ENCODE measurements at regions not wholly inside any gene's neighbourhood (a gene's known extent, or its start where the extent isn't known, plus 50 kb on each side); places are given as distances from the start of the nearest gene placed in this dataset.

GRCh38 chr3:159652452-159652851 is 336.2 kb upstream of the IL12A start:
- H3K4me3 ChIP-seq (ENCODE audit: low read depth, low read length): no peak overlapping the region
- TF ChIP-seq CTCF (IDR thresholded peaks at IDR 0.05; ENCODE audit: borderline replicate concordance, insufficient read depth, low read depth, low read length): no peak

GRCh38 chr3:159654183-159655134 is 334.2 kb upstream of the IL12A start:
- no peak overlapping the region for H3K4me3 ChIP-seq (ENCODE audit: low read depth, low read length)
- TF ChIP-seq CTCF (IDR thresholded peaks at IDR 0.05; ENCODE audit: borderline replicate concordance, insufficient read depth, low read depth, low read length): no peak

- no peak overlapping the region for H3K4me3 ChIP-seq (ENCODE audit: low read depth, low read length)
- TF ChIP-seq CTCF (IDR thresholded peaks at IDR 0.05; ENCODE audit: borderline replicate concordance, insufficient read depth, low read depth, low read length): no peak
These were observed 333.4 kb upstream of the IL12A start for GRCh38 chr3:159655202-159655601.

- TF ChIP-seq CTCF (IDR thresholded peaks at IDR 0.05; ENCODE audit: borderline replicate concordance, insufficient read depth, low read depth, low read length): no peak
- H3K4me3 ChIP-seq (ENCODE audit: low read depth, low read length): no peak overlapping the region
These were observed 331.5 kb upstream of the IL12A start for GRCh38 chr3:159657176-159657575.

GRCh38 chr3:159657629-159658028 is 331.0 kb upstream of the IL12A start:
- TF ChIP-seq CTCF (IDR thresholded peaks at IDR 0.05; ENCODE audit: borderline replicate concordance, insufficient read depth, low read depth, low read length): no peak
- no peak overlapping the region for H3K4me3 ChIP-seq (ENCODE audit: low read depth, low read length)

GRCh38 chr3:159660326-159660725 is 328.3 kb upstream of the IL12A start:
- no peak for TF ChIP-seq CTCF (IDR thresholded peaks at IDR 0.05; ENCODE audit: borderline replicate concordance, insufficient read depth, low read depth, low read length)
- no peak overlapping the region for H3K4me3 ChIP-seq (ENCODE audit: low read depth, low read length)

GRCh38 chr3:159660901-159661300 is 327.7 kb upstream of the IL12A start:
- no peak for TF ChIP-seq CTCF (IDR thresholded peaks at IDR 0.05; ENCODE audit: borderline replicate concordance, insufficient read depth, low read depth, low read length)
- no peak overlapping the region for H3K4me3 ChIP-seq (ENCODE audit: low read depth, low read length)
